Activated CD8-positive, alpha-beta memory T cell treated with anti-CD3 and anti-CD28 coated beads for 24 hours (primary cell): ENCODE measurements at regions not wholly inside any gene's neighbourhood (a gene's known extent, or its start where the extent isn't known, plus 50 kb on each side); places are given as distances from the start of the nearest gene placed in this dataset.
A peak's percentile ranks its signal among the peaks of the same experiment; 100 is the strongest.

Experiments
- DNase-seq: peaks from one replicate; pipeline ENCODE4 v3.0.0-alpha.2; 2020

DNA sequence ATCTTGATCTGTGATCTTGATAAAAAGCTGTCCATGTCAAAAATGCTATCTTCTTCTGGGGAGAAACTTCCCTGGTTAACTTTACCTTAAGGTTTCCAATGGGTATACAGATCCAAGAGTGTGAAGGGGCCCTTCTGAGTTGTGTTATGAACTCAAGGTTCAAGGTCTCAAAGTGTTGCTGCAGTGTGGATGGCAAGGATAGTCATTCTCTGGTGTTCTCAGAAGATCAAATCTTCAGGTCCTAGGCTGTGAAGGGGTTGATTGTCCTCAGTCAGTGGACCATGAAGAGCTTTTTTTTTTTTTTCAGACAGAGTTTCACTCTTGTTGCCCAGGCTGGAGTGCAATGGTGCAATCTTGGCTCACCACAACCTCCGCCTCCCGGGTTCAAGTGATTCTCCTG, 114.4 kb downstream of the SPTSSA start:
- DNase-seq = no peak

DNA sequence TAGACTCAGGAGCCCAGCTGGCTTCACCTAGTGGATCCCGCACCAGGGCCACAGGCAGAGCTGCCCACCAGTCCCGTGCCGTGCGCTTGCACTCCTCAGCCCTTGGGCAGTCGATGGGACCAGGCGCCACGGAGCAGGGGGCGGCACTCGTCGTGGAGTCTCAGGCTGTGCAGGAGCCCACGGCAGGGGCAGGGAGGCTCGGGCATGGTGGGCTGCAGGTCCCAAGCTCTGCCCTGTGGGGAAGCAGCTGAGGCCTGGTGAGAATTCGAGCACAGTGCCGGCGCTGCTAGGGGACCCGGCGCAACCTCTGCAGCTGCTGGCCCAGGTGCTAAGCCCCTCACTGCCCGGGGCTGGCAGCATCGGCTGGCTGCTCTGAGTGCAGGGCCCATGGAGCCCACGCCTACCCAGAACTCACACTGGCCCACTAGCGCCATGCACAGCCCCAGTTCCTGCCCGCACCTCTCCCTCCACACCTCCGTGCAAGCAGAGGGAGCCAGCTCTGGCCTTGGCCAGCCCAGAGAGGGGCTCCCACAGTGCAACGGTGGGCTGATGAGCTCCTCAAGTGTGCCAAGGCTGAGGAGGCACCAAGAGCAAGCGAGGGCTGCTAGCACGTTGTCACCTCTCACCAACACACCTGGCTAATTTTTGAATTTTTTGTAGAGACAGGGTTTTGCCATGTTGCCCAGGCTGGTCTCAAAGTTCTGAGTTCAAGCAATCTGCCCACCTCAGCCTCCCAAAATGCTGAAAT, 116.1 kb downstream of the SPTSSA start:
- no peak for DNase-seq

DNA sequence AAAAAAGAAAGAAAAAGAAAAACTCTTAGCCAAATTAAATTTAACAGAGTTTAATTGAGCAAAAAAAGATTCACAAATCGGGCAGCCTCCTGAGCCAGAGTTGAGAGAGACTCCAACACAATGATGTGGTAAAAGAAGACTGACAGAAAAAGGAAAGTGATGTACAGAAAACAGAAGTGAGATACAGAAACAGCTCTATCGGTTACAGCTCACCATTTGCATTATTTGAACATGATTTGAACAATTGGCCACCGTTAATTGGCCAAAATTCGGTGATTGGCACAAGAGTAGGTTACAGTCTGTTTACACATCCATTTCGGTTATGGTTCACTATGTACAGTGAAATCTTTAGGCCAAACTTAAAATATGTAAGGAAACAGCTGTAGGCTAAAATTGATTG, 117.7 kb downstream of the SPTSSA start:
- no peak for DNase-seq

DNA sequence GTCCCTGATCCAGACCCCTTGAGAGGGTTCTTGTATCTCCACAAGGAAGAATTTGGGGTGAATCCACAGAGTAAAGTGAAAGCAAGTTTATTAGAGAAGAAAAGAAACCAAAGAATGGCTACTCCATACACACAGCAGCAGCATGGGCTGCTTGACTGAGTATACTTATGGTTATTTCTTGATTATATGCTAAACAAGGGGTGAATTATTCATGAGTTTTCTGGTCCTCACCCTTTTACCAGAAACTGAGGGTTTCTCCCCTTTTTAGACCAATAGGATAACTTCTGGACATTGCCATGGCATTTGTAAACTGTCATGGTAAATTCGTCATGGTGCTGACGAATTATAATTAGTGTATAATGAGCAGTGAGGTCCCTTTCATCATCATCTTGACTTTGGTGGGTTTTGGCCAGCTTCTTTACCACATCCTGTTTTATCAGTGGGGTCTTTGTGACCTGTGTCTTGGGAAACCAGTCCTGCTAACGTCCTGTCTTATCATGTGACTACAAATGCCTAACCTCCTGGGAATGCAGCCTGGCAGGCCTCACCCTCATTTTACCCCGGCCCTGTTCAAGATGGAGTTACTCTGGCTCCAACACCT, 121.9 kb downstream of the SPTSSA start:
- no peak for DNase-seq

DNA sequence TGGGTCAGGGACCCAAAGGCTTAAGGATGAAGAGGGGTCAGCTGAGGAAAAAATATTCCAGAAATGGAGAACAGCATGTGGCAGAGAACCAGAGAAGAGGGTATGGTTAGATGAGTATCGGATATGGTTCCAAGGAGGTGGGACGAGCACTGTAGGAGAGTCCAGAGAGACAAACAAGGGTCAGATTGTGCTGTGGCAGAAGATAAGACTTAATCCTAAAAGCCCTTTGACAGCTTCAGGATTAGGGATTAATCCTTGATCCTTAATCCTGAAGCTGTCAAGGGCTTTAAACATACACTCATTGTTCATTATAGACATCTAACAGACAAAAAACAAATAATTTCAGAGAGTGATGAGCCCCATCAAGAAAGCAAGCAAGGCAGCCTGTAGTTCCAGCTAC, 124.0 kb downstream of the SPTSSA start:
- no peak for DNase-seq

DNA sequence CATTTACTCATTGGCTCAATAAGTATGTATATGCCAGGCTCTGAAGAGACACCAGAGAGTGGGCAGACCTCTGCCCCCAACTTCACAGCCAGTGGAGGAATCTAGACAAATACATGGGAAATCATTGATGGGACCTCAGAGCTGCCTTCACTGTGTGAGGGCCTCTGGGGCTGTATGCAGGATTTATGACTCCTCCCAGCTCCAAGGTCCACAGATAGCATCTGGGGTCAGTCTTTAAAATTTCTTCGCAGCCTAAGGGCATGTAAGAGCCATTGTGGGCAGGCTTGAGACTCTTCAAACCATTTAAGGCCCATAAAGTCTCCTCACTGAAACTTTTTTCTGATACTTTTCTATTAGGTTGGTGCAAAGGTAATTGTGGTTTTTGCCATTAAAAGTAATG, 125.5 kb downstream of the SPTSSA start:
- DNase-seq = no peak

DNA sequence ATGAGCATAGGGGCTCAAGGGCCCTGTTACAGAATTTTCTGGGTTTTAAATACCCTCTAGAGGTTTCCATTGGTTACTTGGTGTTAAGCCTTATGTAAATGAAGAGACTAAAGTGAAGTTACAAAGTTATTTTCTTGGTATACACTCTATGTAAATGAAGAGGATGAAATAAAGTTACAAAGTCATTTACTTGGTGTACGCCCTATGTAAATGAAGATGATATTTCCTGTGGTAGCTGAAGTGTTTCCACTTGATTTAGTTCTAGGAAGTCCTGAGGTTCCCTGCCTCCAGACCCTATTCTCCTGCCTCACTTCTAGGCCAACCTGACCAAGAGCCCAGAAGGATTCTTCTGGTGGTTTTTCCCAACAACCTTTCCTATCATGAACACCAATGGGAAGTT, 126.1 kb downstream of the SPTSSA start:
- DNase-seq = no peak

DNA sequence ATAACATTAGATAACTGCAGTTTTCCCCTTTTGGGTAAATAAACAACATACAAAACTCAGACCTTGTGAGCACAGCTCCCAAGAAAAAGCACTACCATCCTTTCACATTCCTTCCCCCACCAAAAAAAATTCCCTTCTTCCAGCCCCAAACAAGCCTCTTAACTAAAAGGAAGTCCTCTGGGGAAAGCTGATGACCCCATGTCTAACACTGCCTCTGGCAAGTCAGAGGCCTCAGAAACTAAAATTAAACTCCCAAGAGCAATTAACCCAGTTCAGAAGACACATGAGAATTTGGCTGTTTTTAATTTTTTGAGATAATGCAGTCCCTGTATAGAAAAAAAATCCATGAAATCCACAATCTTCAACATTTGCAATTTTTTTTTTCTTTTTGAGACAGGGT, 127.7 kb downstream of the SPTSSA start:
- no peak for DNase-seq

DNA sequence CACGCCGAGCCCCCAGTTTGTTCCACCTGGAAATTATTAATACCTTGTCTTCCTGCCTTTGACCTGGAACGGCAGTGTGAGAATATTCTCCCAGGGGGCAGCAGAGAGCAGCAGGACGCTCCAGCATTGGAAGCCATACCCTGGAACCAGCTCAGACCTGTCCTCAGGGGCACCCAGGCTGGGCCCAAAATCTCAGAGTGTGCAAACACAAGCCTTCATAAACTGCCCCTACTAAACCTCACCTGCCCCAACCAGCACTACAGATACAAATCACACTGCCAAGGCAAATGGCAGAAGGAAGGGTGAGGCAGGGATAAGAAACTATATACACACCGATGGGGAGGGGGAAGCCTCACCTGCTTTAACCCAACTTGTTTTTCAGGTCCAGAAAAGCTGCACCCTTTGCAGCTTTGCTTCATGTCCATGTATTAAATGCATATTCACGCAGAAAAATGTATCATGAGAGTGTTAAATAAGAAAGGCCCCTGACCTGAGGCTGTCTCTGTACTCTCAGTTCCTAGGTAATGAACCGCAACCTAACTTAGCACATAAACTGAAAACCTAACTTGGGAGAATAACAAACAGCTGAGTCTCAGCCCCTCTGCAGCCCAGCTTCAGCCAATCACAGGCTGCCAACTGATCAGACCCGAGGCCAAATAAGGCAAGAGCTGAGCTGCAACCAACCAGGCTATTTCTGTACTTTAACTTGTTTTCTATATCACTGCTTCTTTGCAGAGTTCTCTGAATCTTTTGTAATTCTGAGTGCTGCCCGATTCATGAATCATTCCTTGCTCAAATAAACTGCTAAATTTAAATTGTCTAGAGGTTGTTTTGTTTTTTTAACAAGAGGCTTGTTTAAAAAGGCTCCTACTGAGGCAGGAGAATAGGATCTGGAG, 130.1 kb downstream of the SPTSSA start:
- peak; percentile 81 for DNase-seq

DNA sequence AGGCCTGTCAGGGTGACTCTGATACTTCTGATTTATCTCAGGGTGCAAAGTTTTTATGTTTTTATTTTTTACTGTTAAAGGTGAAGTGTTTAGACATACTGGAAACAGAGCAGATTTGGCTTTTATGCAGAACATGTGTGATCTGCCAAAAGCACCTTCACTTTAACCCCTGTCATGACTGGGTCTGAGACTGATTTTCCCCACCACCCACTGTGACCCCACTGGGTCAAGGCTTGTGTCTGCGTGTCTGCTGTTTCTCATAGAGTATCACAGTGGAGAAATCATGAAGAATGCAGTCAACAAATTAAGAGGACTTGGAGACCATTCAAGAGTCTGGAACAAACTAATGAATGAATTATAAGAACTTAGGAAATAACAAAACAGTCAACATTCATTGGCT, 131.2 kb downstream of the SPTSSA start:
- no peak for DNase-seq

DNA sequence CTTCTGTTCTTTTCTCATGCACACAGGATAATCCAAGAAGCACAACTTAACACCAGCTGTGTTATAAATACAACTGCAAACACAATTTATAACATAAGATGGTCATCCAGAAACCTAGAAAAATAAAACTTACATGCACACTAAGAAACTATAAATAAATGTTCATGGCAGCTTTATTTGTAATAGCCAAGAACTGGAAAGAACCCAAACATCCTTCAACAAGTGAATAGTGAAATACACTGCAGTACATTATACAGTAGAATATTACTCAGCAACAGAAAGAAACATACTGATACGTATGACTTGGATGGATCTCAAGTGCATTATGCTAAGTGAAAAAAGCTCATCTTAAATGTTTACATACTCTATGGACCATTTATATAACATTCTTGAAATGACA, 132.7 kb downstream of the SPTSSA start:
- no peak for DNase-seq

DNA sequence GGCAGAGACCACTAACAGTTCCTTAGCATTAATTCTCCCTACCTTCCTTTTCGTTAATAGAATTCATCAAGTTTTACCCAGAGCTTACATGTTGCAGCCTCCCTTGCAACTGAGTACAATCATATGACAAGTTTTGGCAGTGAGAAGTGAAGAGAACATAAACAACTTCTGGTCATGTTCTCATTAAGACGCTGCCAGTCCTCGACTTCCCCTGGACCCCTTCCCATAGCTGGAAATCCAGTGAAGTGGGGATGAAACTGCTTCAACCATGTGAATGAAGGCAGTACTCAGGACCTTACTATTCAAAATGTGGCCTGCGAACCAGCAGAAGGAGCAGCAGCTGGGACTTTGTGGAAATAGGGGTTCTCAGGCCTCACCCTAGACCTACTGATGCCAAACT, 133.9 kb downstream of the SPTSSA start:
- no peak for DNase-seq

DNA sequence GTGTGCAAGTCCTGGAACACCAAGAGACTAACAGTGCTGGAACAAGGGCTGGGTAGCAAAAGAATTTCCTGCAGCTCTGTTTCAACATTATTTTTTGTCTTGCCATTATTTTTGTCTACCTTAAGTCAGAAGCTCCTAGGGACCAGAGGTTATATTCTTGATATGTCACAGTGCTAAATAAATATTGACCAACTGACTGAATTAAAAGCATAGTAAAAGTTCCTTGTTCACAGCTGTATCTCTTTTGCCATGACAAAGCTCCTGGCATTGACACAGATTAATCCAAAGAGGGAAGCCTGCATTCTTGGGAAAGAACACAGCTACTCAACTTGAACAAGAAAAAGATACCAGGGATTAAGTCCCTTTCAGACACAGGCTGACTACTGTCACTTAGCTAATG, 136.5 kb downstream of the SPTSSA start:
- DNase-seq = no peak

DNA sequence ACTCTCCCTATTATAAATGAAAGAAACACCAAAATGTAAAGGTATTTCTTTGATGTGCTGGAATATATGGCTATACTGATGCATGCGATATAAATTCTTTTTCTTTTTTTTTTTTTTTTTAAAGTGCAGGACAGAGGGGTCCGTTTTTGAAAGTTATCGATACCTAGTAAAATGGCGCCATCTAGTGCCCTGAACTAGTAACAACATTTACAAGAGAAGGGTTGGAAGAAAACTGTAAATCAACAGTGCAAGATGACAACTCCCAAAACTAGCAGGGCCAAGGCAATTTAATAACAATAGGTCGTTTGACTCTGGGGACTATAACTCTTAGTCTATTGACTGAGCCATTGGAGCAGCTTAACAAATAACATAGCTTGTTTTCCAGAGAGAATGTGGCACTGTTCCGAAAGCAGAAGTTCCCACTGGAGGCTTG, 137.7 kb downstream of the SPTSSA start:
- DNase-seq = no peak

DNA sequence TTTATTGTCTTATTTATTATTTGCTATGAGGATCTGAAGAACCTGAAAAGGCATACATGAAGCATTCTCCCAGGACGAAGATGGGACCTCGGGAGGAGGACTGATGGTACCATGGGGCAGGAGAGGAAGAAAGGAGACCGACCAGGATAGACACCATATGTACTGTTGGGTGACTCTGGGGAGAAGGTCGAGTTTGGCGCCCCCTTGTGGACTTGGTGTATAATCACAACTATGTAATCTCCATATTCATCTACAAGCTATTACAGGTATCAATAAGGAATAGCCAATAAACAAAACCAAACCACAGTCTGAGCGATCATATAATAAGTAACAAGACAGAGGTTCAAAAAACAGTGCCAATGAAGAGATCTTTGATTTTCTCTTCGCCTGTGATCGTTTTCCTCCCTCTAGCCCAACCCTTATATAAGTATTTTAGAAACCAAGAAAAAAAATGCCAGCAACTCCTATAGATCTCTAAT, 139.1 kb downstream of the SPTSSA start:
- DNase-seq = peak; percentile 87

DNA sequence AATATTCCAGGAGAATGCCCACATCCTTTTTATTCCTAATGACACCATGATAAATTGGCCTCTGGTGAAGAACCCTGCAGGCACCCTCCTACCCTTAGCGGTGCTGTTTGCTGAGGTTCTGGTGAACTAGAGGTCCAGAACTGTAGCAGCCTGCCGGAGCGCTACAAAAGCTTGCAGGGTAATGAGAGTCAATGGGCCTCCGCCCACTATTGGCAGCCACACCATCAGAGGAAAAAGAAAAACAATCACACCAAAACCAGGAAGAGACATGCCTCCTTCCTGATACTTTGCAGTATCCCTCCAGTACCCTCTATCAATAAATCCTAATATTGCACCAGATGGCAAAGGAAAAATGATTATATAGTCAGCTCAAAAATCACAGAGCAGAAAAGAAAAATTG, 142.9 kb downstream of the SPTSSA start:
- DNase-seq = no peak

DNA sequence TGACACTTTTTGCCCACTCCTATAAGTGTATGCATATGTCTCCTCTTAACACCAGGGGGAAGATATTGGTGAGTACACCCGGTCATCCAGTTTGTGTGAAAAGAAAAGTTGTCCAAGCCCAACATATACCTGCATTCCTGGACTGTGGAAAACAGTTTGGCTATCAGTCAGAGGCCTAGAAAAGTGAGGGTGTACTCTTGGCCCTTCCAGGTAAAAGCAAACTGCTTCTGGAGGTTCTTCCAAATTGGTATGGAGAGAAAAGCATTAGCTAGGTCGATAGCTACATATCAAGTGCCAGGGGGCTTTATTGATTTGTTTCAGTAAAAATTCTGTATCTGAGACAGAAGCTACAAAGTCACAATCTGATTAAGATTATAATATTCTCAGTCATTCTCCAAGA, 144.0 kb downstream of the SPTSSA start:
- DNase-seq = no peak

DNA sequence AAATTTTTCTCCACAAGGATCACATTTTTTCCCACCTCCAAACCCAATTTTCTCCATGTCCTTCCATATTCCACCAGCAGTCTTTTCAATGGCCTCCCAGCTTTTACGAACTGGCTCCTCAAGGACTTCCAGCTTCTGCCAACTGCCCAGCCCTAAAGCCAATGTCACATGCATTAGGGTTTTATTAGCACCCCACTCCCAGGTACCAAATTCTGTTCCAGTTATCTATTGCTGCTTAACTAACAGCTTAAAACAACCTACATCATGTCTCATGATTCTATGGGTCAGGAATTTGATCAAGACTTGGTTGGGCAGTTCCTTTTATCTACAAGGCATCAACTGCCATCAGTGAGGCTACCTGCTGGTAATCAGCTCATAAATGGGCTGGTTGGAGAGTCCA, 151.3 kb downstream of the SPTSSA start:
- DNase-seq = no peak

DNA sequence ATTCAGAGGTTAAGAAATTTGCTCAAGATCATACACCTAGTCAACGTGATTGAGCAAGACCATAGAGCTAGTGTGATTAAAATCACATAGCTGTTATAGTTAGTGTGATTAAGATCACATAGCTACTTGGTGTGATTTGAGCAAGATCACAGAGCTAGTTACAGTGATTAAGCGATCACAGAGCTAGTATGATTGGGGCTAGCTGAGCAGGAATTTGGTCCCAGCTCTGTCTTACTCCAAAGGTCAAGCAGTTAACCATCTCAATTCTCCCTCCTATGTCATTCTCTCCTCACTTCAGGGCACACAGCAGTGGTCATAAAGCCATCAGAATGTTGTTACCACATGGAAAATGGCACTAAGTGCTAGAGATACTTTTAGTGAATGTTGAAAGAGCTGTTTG, 158.2 kb downstream of the SPTSSA start:
- DNase-seq = no peak

DNA sequence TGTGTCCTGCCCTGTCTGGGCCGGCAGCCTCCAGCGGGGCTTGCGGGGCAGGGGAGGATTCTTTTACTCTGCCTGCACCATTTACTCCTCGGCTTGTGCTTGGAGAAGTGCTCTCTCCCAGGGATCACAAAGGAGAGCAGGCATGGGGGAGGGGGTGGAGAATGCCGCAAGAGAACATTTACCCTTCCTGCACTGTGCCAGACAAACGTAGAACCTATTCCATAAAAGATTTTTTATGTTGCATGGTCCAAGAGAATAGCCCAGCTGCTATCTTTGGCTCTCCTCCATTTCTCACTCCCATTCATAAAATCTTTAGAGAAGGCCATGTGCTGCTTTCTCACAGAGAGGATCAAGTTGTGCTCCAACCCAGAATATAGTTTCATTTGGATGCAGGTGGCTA, 159.4 kb downstream of the SPTSSA start:
- DNase-seq = no peak

DNA sequence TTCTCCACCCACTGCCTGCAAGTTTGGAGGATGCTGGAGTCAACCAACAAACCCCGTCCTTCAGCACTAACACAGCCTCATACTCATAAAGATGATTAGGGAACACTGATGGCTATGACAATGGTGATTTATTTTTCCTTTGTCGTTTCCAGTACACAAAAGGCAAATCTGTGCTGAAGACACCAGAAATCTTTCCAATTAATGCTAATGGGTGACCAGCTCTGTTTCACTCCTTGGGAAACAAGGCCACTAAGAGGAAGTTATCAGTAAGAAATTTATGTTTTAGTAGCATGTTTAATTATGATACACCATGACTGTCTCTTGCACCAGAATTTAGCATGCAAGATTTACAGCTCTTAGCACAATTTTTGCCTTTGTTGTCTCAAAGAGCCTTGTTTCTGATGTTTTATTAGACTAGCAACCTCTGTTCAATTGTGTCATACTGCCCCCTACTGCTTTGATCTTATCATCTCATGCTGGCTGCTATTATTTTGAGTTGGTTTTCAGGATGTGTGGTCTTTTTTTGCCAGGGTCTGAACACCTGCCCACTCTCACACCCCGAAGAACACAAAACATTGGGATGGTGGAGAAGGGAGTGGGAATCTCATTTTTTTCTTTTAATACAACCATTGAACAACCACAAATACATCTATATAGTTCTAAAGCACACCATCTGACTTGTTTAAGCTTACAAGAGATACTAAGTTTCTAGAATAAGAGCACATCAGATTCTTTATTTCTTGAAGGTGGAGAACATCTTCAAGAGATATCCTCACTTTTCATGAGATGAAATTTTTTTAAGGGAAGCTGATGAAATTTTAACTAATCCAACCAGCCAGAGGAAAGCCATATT, 160.9 kb downstream of the SPTSSA start:
- DNase-seq = no peak

DNA sequence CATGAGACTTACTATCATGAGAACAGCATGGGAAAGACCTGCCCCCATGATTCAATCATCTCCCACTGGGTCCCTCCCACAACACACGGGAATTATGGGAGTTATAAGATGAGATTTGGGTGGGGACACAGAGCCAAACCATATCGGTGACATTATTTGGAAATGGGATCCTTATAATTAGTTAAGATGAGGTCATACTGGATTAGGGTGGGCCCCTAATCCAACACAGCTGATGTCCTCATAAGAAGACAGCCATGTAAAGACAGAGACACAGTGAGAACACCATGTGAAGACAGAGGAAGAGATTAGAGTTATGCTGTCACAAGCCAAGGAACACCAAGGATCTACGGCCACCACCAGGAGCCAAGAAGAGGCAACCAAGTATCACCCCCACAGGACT, 161.7 kb downstream of the SPTSSA start:
- no peak for DNase-seq

DNA sequence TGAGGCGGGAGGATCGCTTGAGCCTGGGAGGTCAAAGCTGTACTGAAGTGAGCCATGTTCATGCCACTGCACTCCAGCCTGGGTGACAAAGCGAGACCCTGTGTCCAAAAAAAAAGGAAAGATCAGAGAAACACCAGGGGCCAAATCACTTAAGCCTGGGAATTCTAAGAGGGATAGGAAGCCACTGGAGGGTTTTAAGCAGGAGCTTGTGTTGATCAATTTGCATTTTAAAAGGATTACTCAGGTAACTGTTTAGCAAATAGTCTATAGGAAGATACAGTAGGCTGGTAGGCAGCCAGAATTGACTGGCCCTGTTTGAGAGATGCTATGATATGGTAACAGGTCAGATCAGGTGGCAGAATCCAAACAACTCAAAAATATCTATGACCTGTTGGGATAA, 162.7 kb downstream of the SPTSSA start:
- DNase-seq = no peak
